ENCODE measurements at regions not wholly inside any gene's neighbourhood (a gene's known extent, or its start where the extent isn't known, plus 50 kb on each side); places are given as distances from the start of the nearest gene placed in this dataset.

- intact Hi-C loops (cut with DNase I) = no loop called here
- Histone ChIP-seq H3K27me3 (replicated peaks; ENCODE audit: insufficient read depth) (no peaks in the 10 kb centered on the region), H3K4me1 (replicated peaks) (no peaks in the 10 kb centered on the region), H3K9me3 (no peaks in the 10 kb centered on the region), H3K4me3 (no peak overlapping the region), H3K36me3 (no peaks in the 10 kb centered on the region), H3K27ac (no peak overlapping the region)
- no peak for DNase-seq (ENCODE audit: low spot score)
- WGBS = 36% methylated on average over 7 of the region's 7 CpGs
- TF ChIP-seq POLR2A (IDR thresholded peaks at IDR 0.05) (no peak), CTCF (IDR thresholded peaks at IDR 0.05) (no peak), POLR2AphosphoS5 (IDR thresholded peaks at IDR 0.05) (no peak)
Measured at GRCh38 chr10:64011912-64012714, 490.9 kb downstream of the REEP3 start.

GRCh38 chr10:64014281-64014680 lies 493.1 kb downstream of the REEP3 start:
- Histone ChIP-seq H3K4me3 (no peak overlapping the region), H3K4me1 (replicated peaks) (no peaks in the 10 kb centered on the region), H3K27me3 (replicated peaks; ENCODE audit: insufficient read depth) (no peaks in the 10 kb centered on the region), H3K36me3 (no peaks in the 10 kb centered on the region), H3K9me3 (no peaks in the 10 kb centered on the region), H3K27ac (no peak overlapping the region)
- WGBS = 96% methylated on average over 1 of the region's 1 CpG
- intact Hi-C loops (cut with DNase I) = no loop called here
- DNase-seq (ENCODE audit: low spot score) = no peak
- no peak for TF ChIP-seq CTCF (IDR thresholded peaks at IDR 0.05)
- no peak for TF ChIP-seq POLR2AphosphoS5 (IDR thresholded peaks at IDR 0.05)
- TF ChIP-seq POLR2A (IDR thresholded peaks at IDR 0.05) = no peak

- no peak overlapping the region for H3K4me3 ChIP-seq
- no peaks in the 10 kb centered on the region for H3K9me3 ChIP-seq
- no peak overlapping the region for H3K27ac ChIP-seq
- TF ChIP-seq CTCF (IDR thresholded peaks at IDR 0.05) (no peak), POLR2AphosphoS5 (IDR thresholded peaks at IDR 0.05) (no peak), POLR2A (IDR thresholded peaks at IDR 0.05) (no peak)
- H3K36me3 ChIP-seq = no peaks in the 10 kb centered on the region
- H3K27me3 ChIP-seq (replicated peaks; ENCODE audit: insufficient read depth) = no peaks in the 10 kb centered on the region
- intact Hi-C loops (cut with DNase I) = no loop called here
- H3K4me1 ChIP-seq (replicated peaks) = no peaks in the 10 kb centered on the region
- DNase-seq (ENCODE audit: low spot score) = no peak
- 35% methylated on average over 4 of the region's 4 CpGs for WGBS
Measured at GRCh38 chr10:64023926-64024470, 502.8 kb downstream of the REEP3 start.

- Histone ChIP-seq H3K36me3 (no peaks in the 10 kb centered on the region), H3K9me3 (no peaks in the 10 kb centered on the region), H3K27me3 (replicated peaks; ENCODE audit: insufficient read depth) (no peaks in the 10 kb centered on the region), H3K4me1 (replicated peaks) (no peaks in the 10 kb centered on the region), H3K4me3 (no peak overlapping the region), H3K27ac (no peak overlapping the region)
- no peak for TF ChIP-seq CTCF (IDR thresholded peaks at IDR 0.05)
- no peak for TF ChIP-seq POLR2A (IDR thresholded peaks at IDR 0.05)
- TF ChIP-seq POLR2AphosphoS5 (IDR thresholded peaks at IDR 0.05) = no peak
- 76% methylated on average over 3 of the region's 3 CpGs for WGBS
- intact Hi-C loops (cut with DNase I) = no loop called here
- no peak for DNase-seq (ENCODE audit: low spot score)
Measured at GRCh38 chr10:64033711-64034110, 512.5 kb downstream of the REEP3 start.
